ENCODE measurements at regions not wholly inside any gene's neighbourhood (a gene's known extent, or its start where the extent isn't known, plus 50 kb on each side); places are given as distances from the start of the nearest gene placed in this dataset.

DNA sequence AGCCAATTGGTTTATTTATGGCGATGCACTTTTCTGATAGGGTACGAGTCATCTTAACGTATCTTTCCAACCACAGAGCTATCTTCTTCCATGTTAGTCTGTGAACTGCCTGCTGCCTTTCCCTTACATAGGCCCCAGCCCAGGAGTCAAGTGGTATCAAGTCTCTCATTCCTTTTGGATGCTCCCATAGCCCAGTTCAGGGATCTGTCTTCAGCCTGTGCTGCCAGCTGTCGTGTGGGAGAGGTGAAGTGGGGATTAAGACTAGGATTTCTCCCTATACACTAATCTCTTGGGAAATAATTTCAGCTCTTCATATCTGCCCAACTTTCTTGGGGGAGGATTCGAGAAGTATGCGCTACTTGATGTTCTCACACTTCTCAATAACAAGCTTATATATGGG is 475.7 kb downstream of the EBF1 start:
- no peak overlapping the region for H3K27ac ChIP-seq (ENCODE audit: low read length)
- H3K4me1 ChIP-seq (ENCODE audit: insufficient read depth, low read length): no peaks in the 10 kb centered on the region
- no peaks in the 10 kb centered on the region for H3K9me3 ChIP-seq (ENCODE audit: insufficient read depth, low read depth, low read length)
- H3K36me3 ChIP-seq (ENCODE audit: insufficient read depth, low read depth, low read length): no peaks in the 10 kb centered on the region
- no peak overlapping the region for H3K9ac ChIP-seq (ENCODE audit: low read depth, low read length)
- H3K4me3 ChIP-seq (ENCODE audit: low read length): no peak overlapping the region
- H3K27me3 ChIP-seq (ENCODE audit: insufficient read depth, low read length): no peaks in the 10 kb centered on the region

DNA sequence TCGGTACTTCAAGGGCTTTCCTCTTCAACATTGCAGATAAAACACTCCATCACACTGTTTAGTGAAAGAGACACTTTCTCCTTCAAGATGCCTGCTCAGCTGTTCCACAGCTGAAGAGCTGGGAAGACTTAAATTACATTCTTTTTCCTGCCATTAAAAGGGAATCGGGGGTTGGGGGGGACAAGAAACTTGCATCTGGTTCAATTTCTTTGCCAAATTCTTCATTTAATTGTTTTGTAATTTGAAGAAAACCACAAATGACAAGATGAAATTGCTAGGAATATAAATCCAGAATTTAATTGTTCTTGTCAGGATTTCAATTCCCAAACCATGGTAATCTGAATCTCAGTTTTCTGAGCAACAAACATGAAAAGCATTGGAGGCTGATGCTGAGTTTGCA is 478.3 kb downstream of the EBF1 start:
- H3K4me3 ChIP-seq (ENCODE audit: low read length): no peak overlapping the region

DNA sequence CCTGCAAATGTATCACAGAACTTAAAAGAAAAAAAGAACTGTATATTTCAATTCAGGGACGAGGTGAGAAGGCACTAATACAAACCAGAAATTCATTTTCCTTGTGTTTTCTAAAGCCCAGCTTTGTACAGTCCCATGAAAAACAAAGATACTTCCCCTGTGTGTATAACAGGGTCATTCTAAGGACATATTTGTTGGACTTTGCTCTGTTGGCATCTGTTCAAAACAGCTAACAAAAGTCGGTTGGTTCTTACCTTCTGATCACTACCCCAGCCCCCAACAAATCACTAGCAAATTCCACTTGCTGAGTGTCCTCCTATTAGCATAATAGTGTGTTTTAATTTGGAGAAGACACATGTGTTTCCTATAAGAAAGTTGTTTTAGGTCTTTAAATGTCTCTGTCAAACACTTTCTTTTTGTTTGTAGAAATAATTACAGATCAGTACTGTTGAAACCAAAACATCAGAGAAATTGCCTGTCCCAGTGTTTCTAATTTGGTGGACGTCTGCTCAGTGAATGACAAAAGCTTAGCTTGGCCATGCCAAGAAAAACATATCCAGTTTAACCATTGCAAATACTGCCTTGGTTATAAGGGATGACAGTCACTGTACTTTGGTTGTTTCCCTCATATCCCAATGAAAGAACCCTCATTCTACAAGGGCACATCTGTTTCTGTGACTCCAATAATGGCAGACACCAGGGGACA is 480.5 kb downstream of the EBF1 start:
- Histone ChIP-seq H3K9me3 (ENCODE audit: insufficient read depth, low read depth, low read length) (no peaks in the 10 kb centered on the region), H3K36me3 (ENCODE audit: insufficient read depth, low read depth, low read length) (no peaks in the 10 kb centered on the region), H3K4me1 (ENCODE audit: insufficient read depth, low read length) (no peaks in the 10 kb centered on the region), H3K27me3 (ENCODE audit: insufficient read depth, low read length) (no peaks in the 10 kb centered on the region), H3K27ac (ENCODE audit: low read length) (no peak overlapping the region), H3K4me3 (ENCODE audit: low read length) (no peak overlapping the region), H3K9ac (ENCODE audit: low read depth, low read length) (no peak overlapping the region)

More for the DNA sequence above, 478.3 kb downstream of the EBF1 start:
- Histone ChIP-seq H3K27me3 (ENCODE audit: insufficient read depth, low read length) (no peaks in the 10 kb centered on the region), H3K36me3 (ENCODE audit: insufficient read depth, low read depth, low read length) (no peaks in the 10 kb centered on the region), H3K9me3 (ENCODE audit: insufficient read depth, low read depth, low read length) (no peaks in the 10 kb centered on the region), H3K4me1 (ENCODE audit: insufficient read depth, low read length) (no peaks in the 10 kb centered on the region), H3K27ac (ENCODE audit: low read length) (no peak overlapping the region), H3K9ac (ENCODE audit: low read depth, low read length) (no peak overlapping the region)

DNA sequence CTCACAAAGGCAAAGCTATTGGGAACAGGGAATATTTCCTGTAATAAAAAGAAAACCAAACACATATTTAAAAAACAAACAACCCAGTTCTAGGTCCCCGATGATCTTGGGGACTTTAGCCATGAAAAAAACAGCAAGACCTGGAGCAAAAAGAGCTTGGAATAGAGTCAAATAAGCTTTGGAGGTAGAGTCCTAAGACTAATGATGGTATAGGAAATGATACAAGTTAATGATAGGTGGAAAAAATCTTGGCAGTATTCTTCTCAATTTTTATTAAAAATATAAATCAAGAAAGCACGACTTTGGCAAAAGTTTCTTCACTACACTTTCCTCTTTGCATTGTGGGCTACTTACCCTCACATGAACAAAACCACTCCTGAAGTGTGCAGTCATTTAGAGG is 481.5 kb downstream of the EBF1 start:
- Histone ChIP-seq H3K4me1 (ENCODE audit: insufficient read depth, low read length) (no peaks in the 10 kb centered on the region), H3K36me3 (ENCODE audit: insufficient read depth, low read depth, low read length) (no peaks in the 10 kb centered on the region)

DNA sequence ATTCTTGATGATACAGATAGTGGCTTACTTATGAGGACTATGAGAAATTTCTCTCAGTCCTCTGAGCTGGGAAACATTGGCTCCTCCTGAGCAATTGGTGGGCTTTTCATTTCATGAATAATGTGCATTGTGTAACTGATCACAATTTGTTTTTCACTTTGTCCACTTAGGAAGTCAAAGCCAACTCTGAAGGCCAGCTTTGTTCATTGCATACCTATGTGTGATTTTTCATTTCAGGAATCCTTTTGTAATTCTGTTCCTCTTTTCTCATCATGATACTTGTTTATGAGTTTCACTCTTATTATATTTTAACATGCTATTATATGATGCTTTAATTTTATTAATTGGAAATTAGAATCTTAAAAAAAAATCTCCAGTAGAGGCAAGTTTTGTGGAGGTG is 483.0 kb downstream of the EBF1 start:
- no peak overlapping the region for H3K27ac ChIP-seq (ENCODE audit: low read length)
- H3K36me3 ChIP-seq (ENCODE audit: insufficient read depth, low read depth, low read length): no peaks in the 10 kb centered on the region
- H3K27me3 ChIP-seq (ENCODE audit: insufficient read depth, low read length): no peaks in the 10 kb centered on the region
- H3K4me3 ChIP-seq (ENCODE audit: low read length): no peak overlapping the region
- no peaks in the 10 kb centered on the region for H3K9me3 ChIP-seq (ENCODE audit: insufficient read depth, low read depth, low read length)
- no peak overlapping the region for H3K9ac ChIP-seq (ENCODE audit: low read depth, low read length)
- no peaks in the 10 kb centered on the region for H3K4me1 ChIP-seq (ENCODE audit: insufficient read depth, low read length)

More for the DNA sequence above, 481.5 kb downstream of the EBF1 start:
- no peak overlapping the region for H3K27ac ChIP-seq (ENCODE audit: low read length)
- H3K9ac ChIP-seq (ENCODE audit: low read depth, low read length): no peak overlapping the region
- no peaks in the 10 kb centered on the region for H3K9me3 ChIP-seq (ENCODE audit: insufficient read depth, low read depth, low read length)
- no peak overlapping the region for H3K4me3 ChIP-seq (ENCODE audit: low read length)
- no peaks in the 10 kb centered on the region for H3K27me3 ChIP-seq (ENCODE audit: insufficient read depth, low read length)

DNA sequence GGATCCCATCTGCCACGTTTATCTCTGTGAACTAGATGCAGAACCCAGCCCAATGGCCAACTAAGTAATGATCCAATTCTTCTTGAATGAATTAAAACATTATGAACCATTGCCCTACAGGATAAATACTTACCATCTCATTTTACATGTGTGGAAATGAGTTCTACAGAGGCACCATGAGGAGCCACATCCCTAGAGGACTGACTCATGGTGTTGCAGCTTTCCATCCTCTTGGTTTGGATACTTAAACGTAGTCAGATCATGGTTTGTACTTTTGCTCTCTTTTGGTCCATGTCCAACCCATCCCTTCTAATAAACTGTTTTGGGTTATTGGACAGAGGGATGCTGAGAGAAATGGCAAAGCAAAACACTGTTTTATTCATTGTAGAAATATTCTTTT is 484.8 kb downstream of the EBF1 start:
- H3K9me3 ChIP-seq (ENCODE audit: insufficient read depth, low read depth, low read length): no peaks in the 10 kb centered on the region
- H3K27me3 ChIP-seq (ENCODE audit: insufficient read depth, low read length): no peaks in the 10 kb centered on the region
- no peaks in the 10 kb centered on the region; the same call in 1 of the 2 replicates for H3K4me1 ChIP-seq (ENCODE audit: insufficient read depth, low read length)

DNA sequence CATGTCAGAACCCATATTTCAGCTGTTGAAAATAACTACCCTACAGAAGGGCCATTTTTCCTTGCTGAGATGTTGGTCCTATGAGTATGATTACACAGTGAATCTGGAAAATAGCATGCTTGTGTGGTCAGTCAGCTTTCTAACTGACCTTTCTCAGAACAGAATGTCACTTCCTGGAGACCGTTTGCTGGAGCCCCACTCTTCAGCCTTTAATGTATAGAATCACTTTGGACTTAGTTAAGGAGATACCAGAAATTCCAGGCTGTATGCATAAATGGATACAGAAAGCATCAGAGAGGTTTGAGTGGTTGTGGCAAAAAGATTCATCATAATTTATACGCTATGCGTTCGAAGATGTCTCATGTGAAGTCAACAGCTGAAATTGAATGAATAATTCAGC is 488.1 kb downstream of the EBF1 start:
- Histone ChIP-seq H3K27me3 (ENCODE audit: insufficient read depth, low read length) (no peaks in the 10 kb centered on the region), H3K4me3 (ENCODE audit: low read length) (no peak overlapping the region), H3K4me1 (ENCODE audit: insufficient read depth, low read length) (no peaks in the 10 kb centered on the region; the same call in 1 of the 2 replicates), H3K36me3 (ENCODE audit: insufficient read depth, low read depth, low read length) (no peaks in the 10 kb centered on the region), H3K9me3 (ENCODE audit: insufficient read depth, low read depth, low read length) (no peaks in the 10 kb centered on the region), H3K27ac (ENCODE audit: low read length) (no peak overlapping the region), H3K9ac (ENCODE audit: low read depth, low read length) (no peak overlapping the region)

More for the DNA sequence above, 484.8 kb downstream of the EBF1 start:
- H3K4me3 ChIP-seq (ENCODE audit: low read length): no peak overlapping the region
- no peak overlapping the region for H3K9ac ChIP-seq (ENCODE audit: low read depth, low read length)
- H3K27ac ChIP-seq (ENCODE audit: low read length): no peak overlapping the region
- no peaks in the 10 kb centered on the region for H3K36me3 ChIP-seq (ENCODE audit: insufficient read depth, low read depth, low read length)

DNA sequence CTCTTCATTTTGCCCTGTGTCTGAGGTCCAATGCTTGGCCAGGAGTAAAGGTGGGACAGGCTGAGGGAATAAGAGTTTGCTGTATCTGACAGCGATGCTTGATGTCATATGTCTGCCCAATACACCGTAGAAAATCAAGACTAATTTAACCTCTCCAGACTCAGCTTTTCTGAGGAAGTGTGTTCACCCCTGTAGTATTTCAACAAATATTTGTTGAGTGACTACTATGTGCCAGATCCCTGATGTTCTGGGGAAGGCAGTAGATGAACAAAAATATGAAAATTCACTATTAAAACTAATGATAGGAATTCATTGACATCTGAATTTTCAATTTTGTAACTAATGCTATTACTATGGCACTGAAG is 489.7 kb downstream of the EBF1 start:
- no peak overlapping the region for H3K9ac ChIP-seq (ENCODE audit: low read depth, low read length)
- H3K27me3 ChIP-seq (ENCODE audit: insufficient read depth, low read length): no peaks in the 10 kb centered on the region
- H3K4me3 ChIP-seq (ENCODE audit: low read length): no peak overlapping the region
- H3K4me1 ChIP-seq (ENCODE audit: insufficient read depth, low read length): no peaks in the 10 kb centered on the region; the same call in 1 of the 2 replicates
- no peaks in the 10 kb centered on the region for H3K36me3 ChIP-seq (ENCODE audit: insufficient read depth, low read depth, low read length)
- no peak overlapping the region for H3K27ac ChIP-seq (ENCODE audit: low read length)
- no peaks in the 10 kb centered on the region for H3K9me3 ChIP-seq (ENCODE audit: insufficient read depth, low read depth, low read length)

DNA sequence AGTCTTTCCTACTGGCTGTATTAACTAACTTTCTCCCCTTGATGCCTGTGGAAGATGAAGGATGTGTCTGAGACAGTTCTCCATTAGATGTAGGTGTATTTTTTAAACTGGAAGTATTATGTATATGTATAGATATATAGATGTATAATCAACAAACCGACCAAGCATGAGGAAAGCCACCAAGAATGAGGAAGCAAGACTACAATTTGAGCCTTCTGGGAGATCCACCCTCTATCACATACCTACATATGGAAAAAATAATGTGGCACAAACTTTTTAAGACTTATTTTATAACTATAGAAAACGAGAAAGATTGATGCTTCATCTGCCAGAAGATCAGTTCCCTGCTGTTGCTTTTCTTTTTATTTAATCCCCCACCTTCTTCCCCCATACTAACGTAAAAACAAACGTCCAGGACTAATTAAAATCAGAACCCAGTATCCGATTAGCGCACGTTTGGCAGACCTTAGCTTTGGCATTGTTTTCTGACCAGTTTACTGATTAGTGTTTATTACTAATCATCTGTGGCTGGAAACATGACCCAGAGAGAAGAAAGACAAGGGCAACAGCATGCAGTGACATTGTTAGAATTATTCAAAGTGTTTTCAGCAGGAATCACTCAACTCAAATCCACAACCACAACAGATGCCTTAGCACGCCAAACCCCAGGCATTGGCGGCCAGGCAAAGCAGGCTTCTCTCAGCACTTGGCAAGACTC is 490.2 kb downstream of the EBF1 start:
- Histone ChIP-seq H3K27ac (ENCODE audit: low read length) (no peak overlapping the region), H3K4me3 (ENCODE audit: low read length) (no peak overlapping the region), H3K9me3 (ENCODE audit: insufficient read depth, low read depth, low read length) (no peaks in the 10 kb centered on the region), H3K9ac (ENCODE audit: low read depth, low read length) (no peak overlapping the region), H3K36me3 (ENCODE audit: insufficient read depth, low read depth, low read length) (no peaks in the 10 kb centered on the region), H3K4me1 (ENCODE audit: insufficient read depth, low read length) (no peaks in the 10 kb centered on the region; the same call in 1 of the 2 replicates), H3K27me3 (ENCODE audit: insufficient read depth, low read length) (no peaks in the 10 kb centered on the region)

DNA sequence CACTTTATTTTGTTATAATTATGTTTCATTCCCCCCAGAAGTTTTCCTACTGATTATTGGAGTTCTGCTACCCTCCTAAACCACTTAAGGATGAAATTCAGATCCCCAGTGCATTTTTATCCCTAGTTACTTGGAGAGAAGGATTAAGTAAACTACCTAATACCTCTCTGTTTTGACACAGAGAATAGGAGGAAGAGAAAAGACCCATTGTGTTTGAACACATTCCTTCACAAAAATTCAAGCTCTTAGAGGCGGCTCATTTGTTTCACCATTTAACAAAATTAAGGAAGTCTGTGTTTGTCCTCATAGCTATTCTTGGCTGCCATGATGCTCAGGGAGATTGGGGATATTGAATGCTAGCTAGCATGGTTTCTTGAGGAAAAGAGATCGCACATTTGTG is 492.6 kb downstream of the EBF1 start:
- no peak overlapping the region for H3K4me3 ChIP-seq (ENCODE audit: low read length)
- no peak overlapping the region for H3K9ac ChIP-seq (ENCODE audit: low read depth, low read length)
- H3K9me3 ChIP-seq (ENCODE audit: insufficient read depth, low read depth, low read length): no peaks in the 10 kb centered on the region
- H3K36me3 ChIP-seq (ENCODE audit: insufficient read depth, low read depth, low read length): no peaks in the 10 kb centered on the region
- H3K4me1 ChIP-seq (ENCODE audit: insufficient read depth, low read length): no peaks in the 10 kb centered on the region; the same call in 1 of the 2 replicates
- H3K27ac ChIP-seq (ENCODE audit: low read length): no peak overlapping the region
- H3K27me3 ChIP-seq (ENCODE audit: insufficient read depth, low read length): no peaks in the 10 kb centered on the region

DNA sequence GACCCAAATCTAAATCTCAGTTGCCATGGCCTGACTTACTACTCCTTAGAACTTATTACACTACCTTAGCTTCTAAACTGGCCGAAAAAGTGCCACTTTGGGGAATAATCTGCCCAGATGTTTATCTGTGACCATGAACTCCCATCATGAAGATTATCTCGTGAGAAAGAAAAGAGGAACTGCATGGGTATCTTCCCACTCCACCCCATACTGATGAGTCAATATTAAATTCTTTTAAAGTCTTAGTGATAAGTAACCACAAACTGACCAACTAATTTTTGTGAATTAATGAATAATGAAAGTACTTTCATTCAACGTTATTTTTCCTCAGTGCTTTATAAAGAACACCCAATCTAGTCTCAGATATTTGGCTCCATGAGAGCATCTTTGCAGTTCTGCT is 493.5 kb downstream of the EBF1 start:
- Histone ChIP-seq H3K27me3 (ENCODE audit: insufficient read depth, low read length) (no peaks in the 10 kb centered on the region), H3K36me3 (ENCODE audit: insufficient read depth, low read depth, low read length) (no peaks in the 10 kb centered on the region), H3K4me3 (ENCODE audit: low read length) (no peak overlapping the region), H3K9me3 (ENCODE audit: insufficient read depth, low read depth, low read length) (no peaks in the 10 kb centered on the region), H3K4me1 (ENCODE audit: insufficient read depth, low read length) (no peaks in the 10 kb centered on the region; the same call in 1 of the 2 replicates), H3K9ac (ENCODE audit: low read depth, low read length) (no peak overlapping the region), H3K27ac (ENCODE audit: low read length) (no peak overlapping the region)

DNA sequence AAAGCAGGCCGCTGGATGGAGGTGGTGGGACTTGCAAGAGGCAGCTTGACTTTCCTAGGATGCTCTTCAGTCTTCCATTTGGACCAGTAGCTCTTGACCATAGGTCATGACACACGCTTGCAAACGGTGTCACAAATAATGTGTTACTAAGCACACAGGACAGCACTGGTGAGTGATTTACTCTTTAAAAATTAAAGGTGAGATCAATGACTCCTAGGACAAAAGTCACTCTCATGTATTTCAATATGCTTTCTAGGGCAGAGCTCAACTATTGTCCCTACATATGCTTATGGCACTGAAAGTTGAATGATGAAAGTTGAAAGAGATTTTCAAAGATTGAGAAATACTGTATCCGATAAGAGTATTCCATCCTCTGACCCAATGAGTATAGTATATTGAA is 496.7 kb downstream of the EBF1 start:
- Histone ChIP-seq H3K4me1 (ENCODE audit: insufficient read depth, low read length) (no peaks in the 10 kb centered on the region), H3K27me3 (ENCODE audit: insufficient read depth, low read length) (no peaks in the 10 kb centered on the region), H3K9me3 (ENCODE audit: insufficient read depth, low read depth, low read length) (no peaks in the 10 kb centered on the region), H3K27ac (ENCODE audit: low read length) (no peak overlapping the region), H3K9ac (ENCODE audit: low read depth, low read length) (no peak overlapping the region), H3K36me3 (ENCODE audit: insufficient read depth, low read depth, low read length) (no peaks in the 10 kb centered on the region), H3K4me3 (ENCODE audit: low read length) (no peak overlapping the region)

Measured in iPS-20b (cell line).